ENCODE measurements at regions not wholly inside any gene's neighbourhood (a gene's known extent, or its start where the extent isn't known, plus 50 kb on each side); places are given as distances from the start of the nearest gene placed in this dataset.

DNA sequence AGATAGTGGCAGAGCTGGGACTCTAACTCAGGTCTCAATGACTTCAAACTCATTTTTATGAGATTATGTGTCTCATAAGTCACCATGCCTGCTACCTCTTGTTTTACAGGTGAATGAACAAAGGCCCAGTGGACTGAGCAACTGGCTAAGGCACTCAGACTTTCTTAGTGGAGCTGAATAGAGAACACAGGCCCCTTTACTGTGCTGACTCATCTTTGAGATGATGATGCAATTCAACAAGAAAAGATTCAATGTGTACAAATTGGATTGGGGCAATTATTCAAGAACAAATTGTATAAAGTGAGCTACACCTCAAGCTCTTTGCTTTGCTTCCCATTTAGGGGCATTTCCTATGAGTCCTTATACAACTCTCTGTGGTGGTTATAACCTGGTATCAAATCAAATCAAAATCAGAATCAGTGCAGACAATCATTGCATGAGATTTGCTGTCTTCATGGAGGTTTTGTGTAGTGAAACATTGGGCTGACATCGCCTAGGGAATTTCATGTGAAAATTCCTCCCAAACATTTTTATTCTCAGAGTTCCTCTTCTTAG, 84.3 kb upstream of the PPP2R2B start:
- TF ChIP-seq EZH2 (IDR thresholded peaks at IDR 0.05) (no peak), POLR2AphosphoS5 (IDR thresholded peaks at IDR 0.05; ENCODE audit: borderline replicate concordance, low read depth, low read length) (no peak)
